ENCODE measurements at regions not wholly inside any gene's neighbourhood (a gene's known extent, or its start where the extent isn't known, plus 50 kb on each side); places are given as distances from the start of the nearest gene placed in this dataset.
"Not testable (repeated sequence)": the region's sequence is repeated elsewhere in the genome, so short reads cannot be mapped to it uniquely, and the experiment has no call there.

DNA sequence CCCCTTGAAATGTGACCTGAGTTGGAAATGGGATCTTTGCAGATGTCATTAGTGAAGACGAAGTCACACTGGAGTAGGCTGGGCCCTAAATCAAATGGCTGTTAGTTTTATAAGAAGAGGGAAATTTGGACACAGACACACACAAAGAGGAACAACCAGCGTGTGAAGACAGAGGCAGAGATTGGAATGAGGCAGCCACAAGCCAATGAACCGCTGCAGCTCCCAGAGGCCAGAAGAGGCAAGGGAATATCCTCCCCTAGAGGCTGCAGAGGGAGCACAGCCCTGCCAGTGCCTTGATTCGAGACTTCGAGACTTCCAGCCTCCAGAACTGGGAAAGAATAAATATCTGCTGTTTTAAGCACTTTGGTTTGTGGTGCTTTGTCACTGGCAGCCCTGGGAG, 484.5 kb downstream of the MN1 start:
- no peak for ATAC-seq (ENCODE audit: insufficient read depth, low FRiP score)

DNA sequence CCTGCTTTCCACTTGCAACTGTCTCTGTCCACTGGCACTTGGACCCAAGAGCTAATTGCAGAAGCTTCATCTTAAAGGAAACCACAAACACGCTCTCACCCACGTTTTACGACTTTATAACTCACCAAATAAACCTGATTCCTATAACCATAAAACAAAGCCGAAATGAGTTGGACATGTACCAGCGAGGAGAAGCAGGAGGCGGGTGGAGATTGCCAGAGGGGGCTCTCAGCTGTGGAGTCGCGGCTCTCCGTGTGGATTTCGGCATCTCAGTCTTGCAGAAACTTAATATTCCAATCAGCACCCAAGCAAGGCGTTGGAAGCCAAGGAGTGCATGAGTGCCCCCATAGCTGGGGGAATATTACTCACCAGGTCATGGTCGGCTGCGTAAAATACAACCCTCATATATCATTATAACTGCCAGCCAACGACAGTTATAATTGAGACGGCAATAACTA, 483.6 kb downstream of the MN1 start:
- H3K9ac ChIP-seq (ENCODE audit: insufficient read depth in 1 of 2, low read length in 2 of 2), result no peak overlapping the region
- H3K27ac ChIP-seq (ENCODE audit: low read depth in 1 of 2, low read length in 1 of 2), result no peak overlapping the region
- no peak overlapping the region for H3K4me3 ChIP-seq
- ATAC-seq (ENCODE audit: insufficient read depth, low FRiP score) (no peak), DNase-seq (no peak)
- H3K36me3 ChIP-seq (ENCODE audit: control insufficient read depth in 4 of 4, insufficient read depth in 4 of 4, low read length in 4 of 4), result no peaks in the 10 kb centered on the region
- peaks cover 0 to 3% (median under 1%) of the 10 kb centered on the region in 3 donors for H3K27me3 ChIP-seq (ENCODE audit: control insufficient read depth in 3 of 3, insufficient read depth in 3 of 3, low read length in 2 of 3)
- H3K4me1 ChIP-seq (ENCODE audit: control insufficient read depth in 5 of 5, insufficient read depth in 5 of 5, low read length in 5 of 5), result peaks cover 0 to 14% (median 4%) of the 10 kb centered on the region in 5 donors
- TF ChIP-seq, protein P1, sequence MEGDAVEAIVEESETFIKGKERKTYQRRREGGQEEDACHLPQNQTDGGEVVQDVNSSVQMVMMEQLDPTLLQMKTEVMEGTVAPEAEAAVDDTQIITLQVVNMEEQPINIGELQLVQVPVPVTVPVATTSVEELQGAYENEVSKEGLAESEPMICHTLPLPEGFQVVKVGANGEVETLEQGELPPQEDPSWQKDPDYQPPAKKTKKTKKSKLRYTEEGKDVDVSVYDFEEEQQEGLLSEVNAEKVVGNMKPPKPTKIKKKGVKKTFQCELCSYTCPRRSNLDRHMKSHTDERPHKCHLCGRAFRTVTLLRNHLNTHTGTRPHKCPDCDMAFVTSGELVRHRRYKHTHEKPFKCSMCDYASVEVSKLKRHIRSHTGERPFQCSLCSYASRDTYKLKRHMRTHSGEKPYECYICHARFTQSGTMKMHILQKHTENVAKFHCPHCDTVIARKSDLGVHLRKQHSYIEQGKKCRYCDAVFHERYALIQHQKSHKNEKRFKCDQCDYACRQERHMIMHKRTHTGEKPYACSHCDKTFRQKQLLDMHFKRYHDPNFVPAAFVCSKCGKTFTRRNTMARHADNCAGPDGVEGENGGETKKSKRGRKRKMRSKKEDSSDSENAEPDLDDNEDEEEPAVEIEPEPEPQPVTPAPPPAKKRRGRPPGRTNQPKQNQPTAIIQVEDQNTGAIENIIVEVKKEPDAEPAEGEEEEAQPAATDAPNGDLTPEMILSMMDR (IDR thresholded peaks at IDR 0.05; ENCODE audit: control extremely low read depth, extremely low read depth), result no peak
- WGBS, 2 donors, result 37 to 63% methylated on average over 15 of the region's 15 CpGs
- H3K9me3 ChIP-seq (ENCODE audit: control insufficient read depth in 4 of 4, insufficient read depth in 3 of 4, low read length in 3 of 4), result peaks cover 0 to 5% (median 2%) of the 10 kb centered on the region in 4 donors

More for the DNA sequence above, 484.5 kb downstream of the MN1 start:
- Histone ChIP-seq H3K36me3 (ENCODE audit: control insufficient read depth in 4 of 4, insufficient read depth in 4 of 4, low read length in 4 of 4) (no peaks in the 10 kb centered on the region), H3K9me3 (ENCODE audit: control insufficient read depth in 4 of 4, insufficient read depth in 3 of 4, low read length in 3 of 4) (peaks cover 0 to 5% (median 2%) of the 10 kb centered on the region in 4 donors), H3K4me3 (no peak overlapping the region), H3K4me1 (ENCODE audit: control insufficient read depth in 5 of 5, insufficient read depth in 5 of 5, low read length in 5 of 5) (peaks cover 0 to 17% (median 12%) of the 10 kb centered on the region in 5 donors), H3K27ac (ENCODE audit: low read depth in 1 of 2, low read length in 1 of 2) (no peak overlapping the region), H3K27me3 (ENCODE audit: control insufficient read depth in 3 of 3, insufficient read depth in 3 of 3, low read length in 2 of 3) (peaks cover 0 to 7% (median 4%) of the 10 kb centered on the region in 3 donors), H3K9ac (ENCODE audit: insufficient read depth in 1 of 2, low read length in 2 of 2) (no peak overlapping the region)
- WGBS, 2 donors, result 63 to 79% methylated on average over 5 of the region's 5 CpGs
- DNase-seq, result no peak
- TF ChIP-seq, protein P1 (IDR thresholded peaks at IDR 0.05; ENCODE audit: control extremely low read depth, extremely low read depth), result no peak

- Histone ChIP-seq H3K27me3 (ENCODE audit: control insufficient read depth in 3 of 3, insufficient read depth in 3 of 3, low read length in 2 of 3) (peaks cover 0 to 5% (median 3%) of the 10 kb centered on the region in 3 donors), H3K9ac (ENCODE audit: insufficient read depth in 1 of 2, low read length in 2 of 2) (no peak overlapping the region), H3K9me3 (ENCODE audit: control insufficient read depth in 4 of 4, insufficient read depth in 3 of 4, low read length in 3 of 4) (peaks cover 0 to 5% (median 2%) of the 10 kb centered on the region in 4 donors), H3K4me1 (ENCODE audit: control insufficient read depth in 5 of 5, insufficient read depth in 5 of 5, low read length in 5 of 5) (peaks cover 0 to 14% (median 4%) of the 10 kb centered on the region in 5 donors), H3K4me3 (no peak overlapping the region), H3K36me3 (ENCODE audit: control insufficient read depth in 4 of 4, insufficient read depth in 4 of 4, low read length in 4 of 4) (no peaks in the 10 kb centered on the region), H3K27ac (ENCODE audit: low read depth in 1 of 2, low read length in 1 of 2) (no peak overlapping the region)
- TF ChIP-seq, protein P1 (IDR thresholded peaks at IDR 0.05; ENCODE audit: control extremely low read depth, extremely low read depth), result no peak
- ATAC-seq (ENCODE audit: insufficient read depth, low FRiP score) (no peak), DNase-seq (peak; percentile 74 to 96 (median 83))
- 11 to 18% methylated on average over 3 of the region's 3 CpGs for WGBS, 2 donors
Observed at GRCh38 chr22:27318516-27318915, 483.0 kb downstream of the MN1 start.

GRCh38 chr22:27323661-27324060, 477.9 kb downstream of the MN1 start:
- peak; percentile 14 to 43 (median 35) for DNase-seq
- H3K9ac ChIP-seq (ENCODE audit: insufficient read depth in 1 of 2, low read length in 2 of 2), result no peak overlapping the region
- 19 to 33% methylated on average over 15 of the region's 15 CpGs for WGBS, 2 donors
- no peaks in the 10 kb centered on the region for H3K36me3 ChIP-seq (ENCODE audit: control insufficient read depth in 4 of 4, insufficient read depth in 4 of 4, low read length in 4 of 4)
- ATAC-seq (ENCODE audit: insufficient read depth, low FRiP score), result no peak
- H3K4me1 ChIP-seq (ENCODE audit: control insufficient read depth in 5 of 5, insufficient read depth in 5 of 5, low read length in 5 of 5), result peaks cover 0 to 13% (median under 1%) of the 10 kb centered on the region in 5 donors
- peaks cover 0 to 5% (median 2%) of the 10 kb centered on the region in 4 donors for H3K9me3 ChIP-seq (ENCODE audit: control insufficient read depth in 4 of 4, insufficient read depth in 3 of 4, low read length in 3 of 4)
- H3K27ac ChIP-seq (ENCODE audit: low read depth in 1 of 2, low read length in 1 of 2), result no peak overlapping the region
- H3K4me3 ChIP-seq, result no peak overlapping the region
- H3K27me3 ChIP-seq (ENCODE audit: control insufficient read depth in 3 of 3, insufficient read depth in 3 of 3, low read length in 2 of 3), result peaks cover 3 to 14% (median 5%) of the 10 kb centered on the region in 3 donors
- TF ChIP-seq, protein P1 (IDR thresholded peaks at IDR 0.05; ENCODE audit: control extremely low read depth, extremely low read depth), result no peak

GRCh38 chr22:27324908-27325307, 476.6 kb downstream of the MN1 start:
- Histone ChIP-seq H3K4me1 (ENCODE audit: control insufficient read depth in 5 of 5, insufficient read depth in 5 of 5, low read length in 5 of 5) (peaks cover 0 to 10% (median 0%) of the 10 kb centered on the region in 5 donors), H3K27me3 (ENCODE audit: control insufficient read depth in 3 of 3, insufficient read depth in 3 of 3, low read length in 2 of 3) (peaks cover 3 to 14% (median 8%) of the 10 kb centered on the region in 3 donors)
- DNase-seq; H3K4me3 ChIP-seq; ATAC-seq (ENCODE audit: insufficient read depth, low FRiP score); H3K36me3 ChIP-seq (ENCODE audit: control insufficient read depth in 4 of 4, insufficient read depth in 4 of 4, low read length in 4 of 4); H3K9me3 ChIP-seq (ENCODE audit: control insufficient read depth in 4 of 4, insufficient read depth in 3 of 4, low read length in 3 of 4); H3K9ac ChIP-seq (ENCODE audit: insufficient read depth in 1 of 2, low read length in 2 of 2); H3K27ac ChIP-seq (ENCODE audit: low read depth in 1 of 2, low read length in 1 of 2): not testable (repeated sequence)
- 87 to 97% methylated on average over 1 of the region's 1 CpG for WGBS, 2 donors

Data from lung (tissue), 11 donors.